Activated effector memory CD4-positive, alpha-beta T cell treated with anti-CD3 and anti-CD28 coated beads, Interleukin-2, amount 50 U/mL, for 16 hours (primary cell): ENCODE measurements at regions not wholly inside any gene's neighbourhood (a gene's known extent, or its start where the extent isn't known, plus 50 kb on each side); places are given as distances from the start of the nearest gene placed in this dataset.

ENCODE experiments used
- DNase-seq: peaks from one replicate; pipeline ENCODE4 v3.0.0-alpha.2; 2020

- DNase-seq, result no peak
Measured at GRCh38 chr4:157957905-157958304, 214.9 kb downstream of the GASK1B start.

- no peak for DNase-seq
Measured at GRCh38 chr4:157942017-157942416, 230.8 kb downstream of the GASK1B start.

- DNase-seq, result no peak
Measured at GRCh38 chr4:157934151-157934550, 238.7 kb downstream of the GASK1B start.

- DNase-seq, result no peak
Measured at GRCh38 chr4:157932936-157933335, 239.9 kb downstream of the GASK1B start.

- DNase-seq, result no peak
Measured at GRCh38 chr4:157929486-157929885, 243.3 kb downstream of the GASK1B start.

GRCh38 chr4:157918036-157918832 lies 254.6 kb downstream of the GASK1B start:
- DNase-seq, result no peak

- no peak for DNase-seq
Measured at GRCh38 chr4:157912212-157912611, 260.6 kb downstream of the GASK1B start.

- no peak for DNase-seq
Measured at GRCh38 chr4:157911662-157912061, 261.2 kb downstream of the GASK1B start.

- DNase-seq, result no peak
Measured at GRCh38 chr4:157908691-157909090, 264.1 kb downstream of the GASK1B start.

- DNase-seq, result no peak
Measured at GRCh38 chr4:157908031-157908430, 264.8 kb downstream of the GASK1B start.

- DNase-seq, result no peak
Measured at GRCh38 chr4:157907226-157907946, 265.4 kb downstream of the GASK1B start.

- DNase-seq, result no peak
Measured at GRCh38 chr4:157898836-157899605, 273.8 kb downstream of the GASK1B start.

GRCh38 chr4:157897855-157898370 lies 274.9 kb downstream of the GASK1B start:
- DNase-seq, result no peak

- DNase-seq, result no peak
Measured at GRCh38 chr4:157896726-157897125, 276.1 kb downstream of the GASK1B start.

- DNase-seq, result no peak
Measured at GRCh38 chr4:157895205-157895604, 277.6 kb downstream of the GASK1B start.

- DNase-seq, result no peak
Measured at GRCh38 chr4:157889788-157890187, 283.0 kb downstream of the GASK1B start.

GRCh38 chr4:157888281-157888680 lies 284.5 kb downstream of the GASK1B start:
- no peak for DNase-seq

GRCh38 chr4:157887316-157887715 lies 285.5 kb downstream of the GASK1B start:
- DNase-seq, result no peak

- no peak for DNase-seq
Measured at GRCh38 chr4:157886645-157887044, 286.2 kb downstream of the GASK1B start.

- DNase-seq, result no peak
Measured at GRCh38 chr4:157885811-157886210, 287.0 kb downstream of the GASK1B start.

GRCh38 chr4:157882901-157883300 lies 289.9 kb downstream of the GASK1B start:
- DNase-seq, result no peak

GRCh38 chr4:157880761-157881160 lies 292.1 kb downstream of the GASK1B start:
- DNase-seq, result no peak

GRCh38 chr4:157854819-157855218 lies 318.0 kb downstream of the GASK1B start:
- no peak for DNase-seq
